Fibroblast of lung (primary cell): ENCODE measurements at regions not wholly inside any gene's neighbourhood (a gene's known extent, or its start where the extent isn't known, plus 50 kb on each side); places are given as distances from the start of the nearest gene placed in this dataset.

Experiments used
- EZH2 ChIP-seq: IDR thresholded peaks from 2 replicates; pipeline ENCODE4 v1.5.1; 2012; ENCODE audit warnings: low read length, control low read depth, mild to moderate bottlenecking; ENCODE audit errors: missing control alignments
- TF ChIP-seq, protein P1 (sequence below), 2 donors: IDR thresholded peaks in 1 of 2; conservative IDR thresholded peaks in 1 of 2; 1 replicate in 1 of 2; 2 replicates in 1 of 2; pipeline ENCODE4 v1.5.1; 2011 to 2012; ENCODE audit warnings: low read length in 2 of 2, control low read depth in 1 of 2, inconsistent platforms in 1 of 2, low read depth in 1 of 2, mild to moderate bottlenecking in 1 of 2

DNA sequence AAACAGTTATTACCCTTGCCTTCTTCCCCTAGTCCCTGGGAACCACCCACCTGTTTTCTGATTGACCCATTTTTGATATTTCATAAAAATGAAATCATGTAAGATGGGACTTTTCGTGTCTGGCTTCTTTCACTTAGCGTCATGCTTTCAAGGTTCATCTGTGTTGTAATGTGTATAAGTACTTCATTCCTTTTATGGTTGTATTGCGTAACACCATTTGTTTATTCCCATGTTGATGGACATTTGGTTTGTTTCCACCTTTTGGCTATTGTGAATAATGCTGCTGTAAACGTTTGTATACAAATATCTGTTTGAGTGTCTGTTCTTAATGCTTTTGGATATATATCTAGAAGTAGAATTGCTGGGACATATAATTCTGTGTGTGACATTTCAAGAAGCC, 650.1 kb upstream of the COX7C start:
- TF ChIP-seq, protein P1, sequence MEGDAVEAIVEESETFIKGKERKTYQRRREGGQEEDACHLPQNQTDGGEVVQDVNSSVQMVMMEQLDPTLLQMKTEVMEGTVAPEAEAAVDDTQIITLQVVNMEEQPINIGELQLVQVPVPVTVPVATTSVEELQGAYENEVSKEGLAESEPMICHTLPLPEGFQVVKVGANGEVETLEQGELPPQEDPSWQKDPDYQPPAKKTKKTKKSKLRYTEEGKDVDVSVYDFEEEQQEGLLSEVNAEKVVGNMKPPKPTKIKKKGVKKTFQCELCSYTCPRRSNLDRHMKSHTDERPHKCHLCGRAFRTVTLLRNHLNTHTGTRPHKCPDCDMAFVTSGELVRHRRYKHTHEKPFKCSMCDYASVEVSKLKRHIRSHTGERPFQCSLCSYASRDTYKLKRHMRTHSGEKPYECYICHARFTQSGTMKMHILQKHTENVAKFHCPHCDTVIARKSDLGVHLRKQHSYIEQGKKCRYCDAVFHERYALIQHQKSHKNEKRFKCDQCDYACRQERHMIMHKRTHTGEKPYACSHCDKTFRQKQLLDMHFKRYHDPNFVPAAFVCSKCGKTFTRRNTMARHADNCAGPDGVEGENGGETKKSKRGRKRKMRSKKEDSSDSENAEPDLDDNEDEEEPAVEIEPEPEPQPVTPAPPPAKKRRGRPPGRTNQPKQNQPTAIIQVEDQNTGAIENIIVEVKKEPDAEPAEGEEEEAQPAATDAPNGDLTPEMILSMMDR (conservative IDR thresholded peaks at IDR 0.05 in 1 of 2, IDR thresholded peaks at IDR 0.05 in 1 of 2; ENCODE audit: low read depth in 1 of 2, low read length in 2 of 2), result no peak
- no peak for TF ChIP-seq EZH2
